ENCODE measurements at regions not wholly inside any gene's neighbourhood (a gene's known extent, or its start where the extent isn't known, plus 50 kb on each side); places are given as distances from the start of the nearest gene placed in this dataset.

DNA sequence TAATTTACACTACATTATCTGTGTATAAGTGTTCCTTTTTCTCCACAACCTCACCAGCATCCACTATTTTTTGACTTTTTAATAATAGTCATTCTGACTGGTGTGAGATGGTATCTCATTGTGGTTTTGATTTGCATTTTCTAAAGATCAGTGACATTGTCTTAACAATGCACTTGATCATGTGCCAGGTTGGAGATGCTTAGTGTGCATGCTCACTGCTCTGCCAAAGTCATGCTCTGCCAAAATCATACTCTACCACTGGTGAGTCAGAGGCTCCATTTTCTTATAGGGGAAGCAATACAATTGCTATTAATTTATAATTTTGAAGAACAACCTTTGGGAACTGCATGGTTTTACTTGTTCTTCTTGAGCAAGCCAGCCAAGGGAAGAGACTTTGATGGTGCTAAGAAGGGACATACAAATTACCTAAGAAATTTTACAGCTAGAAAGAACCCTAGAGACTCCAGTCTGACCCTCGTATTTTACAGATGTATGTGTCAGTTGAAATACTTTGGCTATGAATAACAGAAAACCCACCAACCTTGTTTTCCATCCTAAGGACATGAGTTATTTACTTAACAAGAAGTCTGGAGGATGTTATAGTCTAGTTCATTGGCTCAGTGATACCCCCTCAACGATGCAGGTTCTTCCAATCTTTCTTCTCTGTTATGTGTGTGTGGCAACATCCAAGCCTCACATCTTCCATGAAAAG, 368.9 kb downstream of the DDX10 start:
- ATAC-seq = no peak
- no peaks in the 10 kb centered on the region for H3K4me1 ChIP-seq
- H3K9me3 ChIP-seq = no peaks in the 10 kb centered on the region
- intact Hi-C loops (cut with DNase I) = no loop called here
- no peak overlapping the region for H3K4me3 ChIP-seq
- no peak for TF ChIP-seq POLR2A (IDR thresholded peaks at IDR 0.05)
- TF ChIP-seq, protein P1, sequence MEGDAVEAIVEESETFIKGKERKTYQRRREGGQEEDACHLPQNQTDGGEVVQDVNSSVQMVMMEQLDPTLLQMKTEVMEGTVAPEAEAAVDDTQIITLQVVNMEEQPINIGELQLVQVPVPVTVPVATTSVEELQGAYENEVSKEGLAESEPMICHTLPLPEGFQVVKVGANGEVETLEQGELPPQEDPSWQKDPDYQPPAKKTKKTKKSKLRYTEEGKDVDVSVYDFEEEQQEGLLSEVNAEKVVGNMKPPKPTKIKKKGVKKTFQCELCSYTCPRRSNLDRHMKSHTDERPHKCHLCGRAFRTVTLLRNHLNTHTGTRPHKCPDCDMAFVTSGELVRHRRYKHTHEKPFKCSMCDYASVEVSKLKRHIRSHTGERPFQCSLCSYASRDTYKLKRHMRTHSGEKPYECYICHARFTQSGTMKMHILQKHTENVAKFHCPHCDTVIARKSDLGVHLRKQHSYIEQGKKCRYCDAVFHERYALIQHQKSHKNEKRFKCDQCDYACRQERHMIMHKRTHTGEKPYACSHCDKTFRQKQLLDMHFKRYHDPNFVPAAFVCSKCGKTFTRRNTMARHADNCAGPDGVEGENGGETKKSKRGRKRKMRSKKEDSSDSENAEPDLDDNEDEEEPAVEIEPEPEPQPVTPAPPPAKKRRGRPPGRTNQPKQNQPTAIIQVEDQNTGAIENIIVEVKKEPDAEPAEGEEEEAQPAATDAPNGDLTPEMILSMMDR (IDR thresholded peaks at IDR 0.05) = no peak
- H3K27ac ChIP-seq = no peak overlapping the region
- 20% methylated on average over 2 of the region's 2 CpGs for WGBS (ENCODE audit: insufficient coverage, low coverage, low lambda C conversion rate, missing lambda C conversion rate)
- H3K36me3 ChIP-seq = no peaks in the 10 kb centered on the region
- no peak for DNase-seq
- H3K27me3 ChIP-seq = no peaks in the 10 kb centered on the region

GRCh38 chr11:109034339-109034696, 369.4 kb downstream of the DDX10 start:
- Histone ChIP-seq H3K27me3 (no peaks in the 10 kb centered on the region), H3K9me3 (no peaks in the 10 kb centered on the region), H3K4me3 (no peak overlapping the region), H3K27ac (no peak overlapping the region), H3K4me1 (no peaks in the 10 kb centered on the region), H3K36me3 (no peaks in the 10 kb centered on the region)
- DNase-seq (no peak), ATAC-seq (no peak)
- 57% methylated on average over 1 of the region's 1 CpG for WGBS (ENCODE audit: insufficient coverage, low coverage, low lambda C conversion rate, missing lambda C conversion rate)
- intact Hi-C loops (cut with DNase I) = no loop called here
- TF ChIP-seq, protein P1 (IDR thresholded peaks at IDR 0.05) = no peak
- no peak for TF ChIP-seq POLR2A (IDR thresholded peaks at IDR 0.05)

DNA sequence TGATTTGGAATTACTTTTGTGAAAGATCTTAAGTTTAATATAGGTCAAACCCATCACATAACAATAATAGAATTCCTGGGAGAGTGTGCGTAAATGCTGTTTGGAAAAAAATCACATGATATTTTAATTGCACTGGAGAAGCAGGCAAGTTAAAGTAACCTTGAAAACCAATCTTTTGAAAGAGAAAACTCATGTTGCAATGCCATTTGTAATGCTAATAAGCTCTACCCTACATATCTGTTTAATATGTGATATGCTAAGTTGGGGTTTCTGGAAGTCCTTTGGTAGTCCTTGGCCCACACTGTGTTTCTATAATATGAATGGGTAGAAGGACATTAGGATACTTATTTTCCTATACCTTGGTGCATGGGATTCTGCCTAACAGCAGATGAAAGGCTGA, 370.4 kb downstream of the DDX10 start:
- Histone ChIP-seq H3K27me3 (no peaks in the 10 kb centered on the region), H3K4me3 (no peak overlapping the region), H3K27ac (no peak overlapping the region), H3K9me3 (no peaks in the 10 kb centered on the region), H3K4me1 (no peaks in the 10 kb centered on the region), H3K36me3 (no peaks in the 10 kb centered on the region)
- ATAC-seq (no peak), DNase-seq (no peak)
- TF ChIP-seq, protein P1 (IDR thresholded peaks at IDR 0.05) = no peak
- no peak for TF ChIP-seq POLR2A (IDR thresholded peaks at IDR 0.05)
- intact Hi-C loops (cut with DNase I) = no loop called here
- WGBS (ENCODE audit: insufficient coverage, low coverage, low lambda C conversion rate, missing lambda C conversion rate) = 81% methylated on average over 1 of the region's 1 CpG

GRCh38 chr11:109036011-109036410, 371.1 kb downstream of the DDX10 start:
- H3K4me1 ChIP-seq = no peaks in the 10 kb centered on the region
- H3K27me3 ChIP-seq = no peaks in the 10 kb centered on the region
- H3K4me3 ChIP-seq = no peak overlapping the region
- H3K9me3 ChIP-seq = no peaks in the 10 kb centered on the region
- WGBS (ENCODE audit: insufficient coverage, low coverage, low lambda C conversion rate, missing lambda C conversion rate) = 61% methylated on average over 2 of the region's 2 CpGs
- ATAC-seq (no peak), DNase-seq (no peak)
- no peak for TF ChIP-seq POLR2A (IDR thresholded peaks at IDR 0.05)
- H3K36me3 ChIP-seq = no peaks in the 10 kb centered on the region
- intact Hi-C loops (cut with DNase I) = no loop called here
- no peak overlapping the region for H3K27ac ChIP-seq

DNA sequence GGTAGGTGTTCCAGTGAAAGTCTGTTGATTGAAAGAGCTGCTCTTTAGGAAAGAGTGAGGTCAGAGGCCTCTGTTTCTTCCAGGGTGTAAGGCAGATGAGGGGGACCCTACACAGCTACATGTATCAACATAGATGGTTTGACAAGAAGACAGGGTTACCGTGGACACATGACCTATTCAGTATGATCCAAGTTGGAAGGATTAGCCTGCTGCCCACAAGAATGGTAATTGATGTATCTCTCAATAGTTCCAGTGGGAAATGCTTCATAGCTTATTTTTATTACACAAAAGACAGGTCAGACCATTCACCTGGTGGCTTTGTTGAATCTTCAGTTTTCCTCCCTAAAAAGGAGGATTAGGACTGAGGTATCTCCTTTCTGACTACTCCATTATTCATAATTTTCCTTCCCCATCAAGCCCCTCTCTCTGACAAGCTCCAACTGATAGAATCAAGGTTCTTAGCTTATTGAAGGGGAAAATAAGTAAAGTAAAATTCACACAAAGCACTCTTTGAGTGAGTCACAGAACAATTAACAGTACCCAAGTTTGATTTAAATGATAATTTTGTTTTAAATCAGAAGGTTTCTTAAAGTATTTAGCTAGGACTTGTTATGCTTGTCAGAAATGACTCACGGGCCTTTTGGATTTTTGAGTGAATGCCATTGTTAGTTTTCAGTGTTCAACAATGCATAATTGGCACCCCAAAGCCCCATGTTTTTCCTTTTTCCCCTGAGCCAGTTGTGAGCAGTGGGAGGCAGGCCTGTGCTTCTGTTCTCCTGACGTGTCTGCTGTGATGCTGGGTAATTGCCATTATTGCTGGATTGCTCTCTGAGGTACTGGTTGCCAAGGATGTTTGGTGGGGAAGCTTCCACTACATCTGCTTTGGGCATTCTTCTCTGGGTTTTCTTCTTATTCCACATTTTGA, 373.2 kb downstream of the DDX10 start:
- intact Hi-C loops (cut with DNase I) = no loop called here
- no peak for TF ChIP-seq POLR2A (IDR thresholded peaks at IDR 0.05)
- TF ChIP-seq, protein P1 (IDR thresholded peaks at IDR 0.05) = no peak
- no peak overlapping the region for H3K4me3 ChIP-seq
- H3K9me3 ChIP-seq = no peaks in the 10 kb centered on the region
- no peaks in the 10 kb centered on the region for H3K4me1 ChIP-seq
- H3K27me3 ChIP-seq = no peaks in the 10 kb centered on the region
- DNase-seq (no peak), ATAC-seq (no peak)
- H3K36me3 ChIP-seq = no peaks in the 10 kb centered on the region
- WGBS (ENCODE audit: insufficient coverage, low coverage, low lambda C conversion rate, missing lambda C conversion rate) = 47% methylated on average over 3 of the region's 3 CpGs
- no peak overlapping the region for H3K27ac ChIP-seq

All from right lobe of liver (tissue), 6 donors.